A172 (cell line): ENCODE measurements at regions not wholly inside any gene's neighbourhood (a gene's known extent, or its start where the extent isn't known, plus 50 kb on each side); places are given as distances from the start of the nearest gene placed in this dataset.
"Not testable (repeated sequence)": the region's sequence is repeated elsewhere in the genome, so short reads cannot be mapped to it uniquely, and the experiment has no call there.

Experiments
- DNase-seq: peaks from one replicate; pipeline ENCODE4 v3.0.0-alpha.2; 2015; ENCODE audit warnings: low spot score

- DNase-seq: no peak
Measured at GRCh38 chr1:187892683-187893039, 1063.9 kb downstream of the PLA2G4A start.

- DNase-seq: no peak
Measured at GRCh38 chr1:187893471-187893870, 1064.7 kb downstream of the PLA2G4A start.

GRCh38 chr1:187894349-187894748 is 1065.6 kb downstream of the PLA2G4A start:
- DNase-seq: no peak

GRCh38 chr1:187903223-187903622 is 1074.5 kb downstream of the PLA2G4A start:
- DNase-seq: no peak

- no peak for DNase-seq
Measured at GRCh38 chr1:187909382-187909781, 1080.6 kb downstream of the PLA2G4A start.

GRCh38 chr1:187911820-187912219 is 1083.1 kb downstream of the PLA2G4A start:
- DNase-seq: no peak

- DNase-seq: no peak
Measured at GRCh38 chr1:187920976-187921375, 1092.2 kb downstream of the PLA2G4A start.

GRCh38 chr1:187921426-187921825 is 1092.7 kb downstream of the PLA2G4A start:
- DNase-seq: no peak

GRCh38 chr1:187922255-187922654 is 1093.5 kb downstream of the PLA2G4A start:
- no peak for DNase-seq

GRCh38 chr1:187924252-187924651 is 1095.5 kb downstream of the PLA2G4A start:
- no peak for DNase-seq

GRCh38 chr1:187928288-187928687 is 1099.5 kb downstream of the PLA2G4A start:
- DNase-seq: peak; percentile 56

- DNase-seq: no peak
Measured at GRCh38 chr1:187928696-187929095, 1099.9 kb downstream of the PLA2G4A start.

GRCh38 chr1:187931776-187932175 is 1103.0 kb downstream of the PLA2G4A start:
- no peak for DNase-seq

GRCh38 chr1:187933562-187934419 is 1105.0 kb downstream of the PLA2G4A start:
- no peak for DNase-seq

- DNase-seq: no peak
Measured at GRCh38 chr1:187936667-187937066, 1107.9 kb downstream of the PLA2G4A start.

- DNase-seq: no peak
Measured at GRCh38 chr1:187938092-187938491, 1109.3 kb downstream of the PLA2G4A start.

- DNase-seq: peak; percentile 9
Measured at GRCh38 chr1:187942986-187943385, 1114.2 kb downstream of the PLA2G4A start.

GRCh38 chr1:187943606-187944403 is 1115.1 kb downstream of the PLA2G4A start:
- no peak for DNase-seq

GRCh38 chr1:187946661-187947060 is 1117.9 kb downstream of the PLA2G4A start:
- not testable (repeated sequence) for DNase-seq

- DNase-seq: no peak
Measured at GRCh38 chr1:187947359-187947758, 1118.6 kb downstream of the PLA2G4A start.

- DNase-seq: no peak
Measured at GRCh38 chr1:187948170-187948794, 1119.5 kb downstream of the PLA2G4A start.

- no peak for DNase-seq
Measured at GRCh38 chr1:187949567-187949966, 1120.8 kb downstream of the PLA2G4A start.

GRCh38 chr1:187951817-187952216 is 1123.1 kb downstream of the PLA2G4A start:
- no peak for DNase-seq
